Body of pancreas (tissue), 4 donors: ENCODE measurements at regions not wholly inside any gene's neighbourhood (a gene's known extent, or its start where the extent isn't known, plus 50 kb on each side); places are given as distances from the start of the nearest gene placed in this dataset.

Experiments
- ATAC-seq: fragments of 150-250 bp; one replicate; pipeline ENCODE4 v1.9.1; 2016
- DNase-seq, 4 donors: peaks; one replicate each; pipeline ENCODE4 v3.0.0-alpha.2; 2019
- H3K27ac ChIP-seq, 4 donors: fragments of 200-600 bp; sonication (generic); 1 replicate in 3 of 4; 2 replicates in 1 of 4; pipeline versions ENCODE4 v1.5.1 to v1.6.1; 2016 to 2019; ENCODE audit warnings: mild to moderate bottlenecking in 1 of 4, mixed read lengths in 1 of 4, moderate library complexity in 1 of 4
- H3K27me3 ChIP-seq, 2 donors: fragments of 200-600 bp; sonication (generic); one replicate each; pipeline ENCODE4 v1.6.0; 2016; ENCODE audit warnings: mild to moderate bottlenecking in 1 of 2
- H3K36me3 ChIP-seq, 2 donors: fragments of 200-600 bp; sonication (generic); replicated peaks in 1 of 2; 2 replicates each; pipeline ENCODE4 v1.5.1; 2016; ENCODE audit warnings: low read depth in 2 of 2; ENCODE audit not compliant: insufficient read depth in 1 of 2
- H3K4me1 ChIP-seq: fragments of 200-600 bp; sonication (generic); one replicate; pipeline ENCODE4 v1.6.0; 2016
- H3K4me3 ChIP-seq, 2 donors: fragments of 200-600 bp; sonication (generic); 1 replicate in 1 of 2; 2 replicates in 1 of 2; pipeline ENCODE4 v1.5.1; 2016 to 2019
- H3K9me3 ChIP-seq, 3 donors: fragments of 200-600 bp; sonication (generic); 1 replicate in 2 of 3; 2 replicates in 1 of 3; pipeline ENCODE4 v1.5.1; 2016
- POLR2A ChIP-seq, 3 donors: fragments of 450-650 bp; IDR thresholded peaks; one replicate each; pipeline ENCODE4 v1.6.1; 2016; ENCODE audit warnings: antibody characterized with exemption in 3 of 3, mild to moderate bottlenecking in 2 of 3
- WGBS, 2 donors: methylation state at CpG; one replicate each; pipeline ENCODE4 v1.1.5; 2017; 5-methylcytosine and 5-hydroxymethylcytosine counted together
- intact Hi-C: fragments of 100-400 bp; cut with DNase I; formaldehyde crosslinking; loops from one replicate; pipeline ENCODE4 v1.15.1; 2023
- TF ChIP-seq, protein P1 (sequence below), 7 experiments: fragments of 450-650 bp in 4 of 7; fragments of 200-600 bp in 3 of 7; sonication (generic) in 3 of 7; IDR thresholded peaks; one replicate each; pipeline ENCODE4 v1.5.1; 2016 to 2019; ENCODE audit warnings: antibody characterized with exemption in 7 of 7

DNA sequence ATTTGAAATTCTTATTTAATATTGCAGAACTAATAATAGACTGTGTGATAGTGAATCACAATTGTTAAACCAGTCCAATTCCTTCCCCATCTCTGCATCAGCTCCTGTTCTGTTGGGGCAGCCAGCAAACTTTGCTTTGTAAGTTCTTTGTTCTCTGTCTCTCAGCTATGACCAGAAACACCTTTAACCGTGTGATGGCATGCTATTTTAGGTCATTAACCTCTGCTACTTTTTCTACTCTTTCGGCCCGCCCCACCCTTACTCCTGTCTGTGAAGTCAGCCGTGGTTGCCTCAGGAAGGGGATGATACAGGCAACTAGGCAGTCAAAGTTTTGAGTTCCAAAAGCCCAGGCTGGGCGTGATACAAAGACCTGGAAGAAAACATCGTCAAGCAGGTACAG, 51.3 kb upstream of the EGFL6 start:
- DNase-seq (no peak), ATAC-seq (no peak)
- intact Hi-C loops = no loop called here
- H3K4me3 ChIP-seq = no peak overlapping the region
- no peak overlapping the region for H3K27ac ChIP-seq
- no peaks in the 10 kb centered on the region for H3K4me1 ChIP-seq
- no peaks in the 10 kb centered on the region for H3K9me3 ChIP-seq
- no peaks in the 10 kb centered on the region for H3K27me3 ChIP-seq
- H3K36me3 ChIP-seq = no peaks in the 10 kb centered on the region
- 73 to 86% methylated on average over 6 of the region's 6 CpGs for WGBS, 2 donors
- TF ChIP-seq, protein P1, sequence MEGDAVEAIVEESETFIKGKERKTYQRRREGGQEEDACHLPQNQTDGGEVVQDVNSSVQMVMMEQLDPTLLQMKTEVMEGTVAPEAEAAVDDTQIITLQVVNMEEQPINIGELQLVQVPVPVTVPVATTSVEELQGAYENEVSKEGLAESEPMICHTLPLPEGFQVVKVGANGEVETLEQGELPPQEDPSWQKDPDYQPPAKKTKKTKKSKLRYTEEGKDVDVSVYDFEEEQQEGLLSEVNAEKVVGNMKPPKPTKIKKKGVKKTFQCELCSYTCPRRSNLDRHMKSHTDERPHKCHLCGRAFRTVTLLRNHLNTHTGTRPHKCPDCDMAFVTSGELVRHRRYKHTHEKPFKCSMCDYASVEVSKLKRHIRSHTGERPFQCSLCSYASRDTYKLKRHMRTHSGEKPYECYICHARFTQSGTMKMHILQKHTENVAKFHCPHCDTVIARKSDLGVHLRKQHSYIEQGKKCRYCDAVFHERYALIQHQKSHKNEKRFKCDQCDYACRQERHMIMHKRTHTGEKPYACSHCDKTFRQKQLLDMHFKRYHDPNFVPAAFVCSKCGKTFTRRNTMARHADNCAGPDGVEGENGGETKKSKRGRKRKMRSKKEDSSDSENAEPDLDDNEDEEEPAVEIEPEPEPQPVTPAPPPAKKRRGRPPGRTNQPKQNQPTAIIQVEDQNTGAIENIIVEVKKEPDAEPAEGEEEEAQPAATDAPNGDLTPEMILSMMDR (IDR thresholded peaks at IDR 0.05) = no peak
- no peak for TF ChIP-seq POLR2A (IDR thresholded peaks at IDR 0.05)

DNA sequence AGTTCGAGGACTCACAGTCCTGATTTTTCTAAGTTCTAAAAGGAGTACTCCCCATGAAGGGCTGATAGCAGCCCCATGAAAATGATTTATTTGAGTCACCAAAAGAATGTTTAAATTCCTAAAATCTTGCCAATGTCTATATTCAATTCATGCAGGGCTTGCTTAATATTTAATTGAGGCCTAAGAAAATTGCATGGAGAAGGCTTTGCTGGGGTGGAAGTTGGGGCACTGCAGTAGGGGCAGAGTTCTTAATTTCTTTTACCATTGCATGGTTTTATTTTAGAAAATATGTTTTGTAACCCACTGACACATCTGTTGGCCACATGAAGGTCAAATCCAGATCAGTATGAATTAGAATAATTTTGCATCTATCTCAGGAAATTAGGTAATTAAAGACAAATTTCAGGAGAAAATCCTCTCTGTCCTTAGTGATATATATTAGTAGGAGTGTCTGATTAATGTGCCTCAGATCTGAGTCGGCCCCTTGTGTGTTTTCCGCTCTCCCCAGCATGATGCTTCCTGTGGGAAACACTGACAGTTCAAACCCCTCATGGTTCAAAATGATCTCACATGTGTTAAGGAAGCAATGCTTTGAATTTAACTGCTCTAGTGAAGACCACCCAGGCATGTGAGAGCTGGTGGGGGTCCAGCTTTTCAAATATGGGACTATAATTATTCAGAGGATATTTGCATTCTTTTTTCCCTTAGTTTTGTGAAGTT, 54.0 kb upstream of the EGFL6 start:
- Histone ChIP-seq H3K36me3 (no peaks in the 10 kb centered on the region), H3K27ac (no peak overlapping the region), H3K4me1 (no peaks in the 10 kb centered on the region), H3K9me3 (no peaks in the 10 kb centered on the region), H3K27me3 (no peaks in the 10 kb centered on the region), H3K4me3 (no peak overlapping the region)
- WGBS, 2 donors = 85 to 88% methylated on average over 3 of the region's 3 CpGs
- intact Hi-C loops = no loop called here
- no peak for DNase-seq
- TF ChIP-seq POLR2A (IDR thresholded peaks at IDR 0.05) = no peak
- TF ChIP-seq, protein P1 (IDR thresholded peaks at IDR 0.05) = no peak
- no peak for ATAC-seq

DNA sequence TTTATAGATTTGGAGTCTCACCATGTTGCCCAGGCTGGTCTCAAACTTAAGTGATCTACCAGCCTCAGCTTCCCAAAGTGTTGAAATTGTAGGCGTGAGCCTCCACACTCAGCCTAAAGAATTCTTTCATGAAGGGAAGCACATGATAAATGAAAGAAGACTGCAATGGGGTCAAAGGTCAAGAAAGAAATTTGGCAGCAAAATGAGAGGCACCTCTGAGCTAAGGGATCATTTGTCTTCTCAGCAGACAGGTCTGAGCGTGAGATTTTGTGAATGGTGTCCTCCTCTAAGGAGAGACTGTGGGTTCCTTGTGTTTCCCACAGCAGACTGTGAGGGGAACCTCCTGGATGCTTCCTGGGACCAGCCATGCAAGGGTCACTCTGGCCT, 57.5 kb upstream of the EGFL6 start:
- ATAC-seq (no peak), DNase-seq (no peak)
- Histone ChIP-seq H3K27me3 (no peaks in the 10 kb centered on the region), H3K4me1 (no peaks in the 10 kb centered on the region), H3K4me3 (no peak overlapping the region), H3K36me3 (no peaks in the 10 kb centered on the region), H3K27ac (no peak overlapping the region), H3K9me3 (no peaks in the 10 kb centered on the region)
- intact Hi-C loops = no loop called here
- 58 to 64% methylated on average over 2 of the region's 2 CpGs for WGBS, 2 donors
- TF ChIP-seq, protein P1 (IDR thresholded peaks at IDR 0.05) = no peak
- TF ChIP-seq POLR2A (IDR thresholded peaks at IDR 0.05) = no peak

DNA sequence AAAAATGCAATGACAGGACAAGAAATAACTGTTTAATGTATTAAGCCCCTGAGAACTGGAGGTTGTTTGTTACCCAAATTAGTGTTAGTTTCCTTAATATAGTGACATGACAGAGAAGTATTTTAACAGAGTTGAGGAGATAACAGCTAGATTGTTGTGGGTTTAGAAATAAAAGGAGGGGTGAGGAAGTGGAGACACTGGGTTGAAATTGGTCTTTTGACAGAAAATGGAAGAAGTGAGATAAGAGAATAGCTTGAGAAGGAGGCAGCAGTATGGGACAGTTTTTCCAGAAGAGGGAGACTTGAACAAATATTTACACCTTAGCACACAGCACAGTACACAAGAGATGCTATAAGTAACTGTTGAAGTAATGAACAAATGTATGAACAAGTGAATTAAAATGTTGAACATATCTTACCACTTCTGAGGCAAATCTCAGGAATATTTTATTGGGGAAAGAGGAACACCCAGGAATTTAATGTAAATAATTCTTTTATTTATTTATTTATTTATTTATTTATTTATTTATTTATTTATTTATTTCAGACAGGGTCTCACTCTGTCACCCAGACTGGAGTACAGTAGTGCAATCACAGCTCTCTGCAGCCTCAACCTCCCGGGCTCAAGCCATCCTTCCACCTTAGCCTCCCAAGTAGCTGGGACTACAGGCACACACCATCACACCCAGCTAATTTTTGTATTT, 58.0 kb upstream of the EGFL6 start:
- Histone ChIP-seq H3K27me3 (no peaks in the 10 kb centered on the region), H3K4me1 (no peaks in the 10 kb centered on the region), H3K9me3 (no peaks in the 10 kb centered on the region), H3K27ac (no peak overlapping the region), H3K36me3 (no peaks in the 10 kb centered on the region), H3K4me3 (no peak overlapping the region)
- intact Hi-C loops = no loop called here
- 100% methylated on average over 1 of the region's 1 CpG for WGBS, 2 donors
- ATAC-seq (no peak), DNase-seq (no peak)
- TF ChIP-seq, protein P1 (IDR thresholded peaks at IDR 0.05) = no peak
- no peak for TF ChIP-seq POLR2A (IDR thresholded peaks at IDR 0.05)
